MG63 (cell line): ENCODE measurements at regions not wholly inside any gene's neighbourhood (a gene's known extent, or its start where the extent isn't known, plus 50 kb on each side); places are given as distances from the start of the nearest gene placed in this dataset.
"Not testable (repeated sequence)": the region's sequence is repeated elsewhere in the genome, so short reads cannot be mapped to it uniquely, and the experiment has no call there.

ENCODE experiments used
- DNase-seq: peaks from one replicate; pipeline ENCODE4 v3.0.0-alpha.2; 2020
- H3K27me3 ChIP-seq: fragments of 250-450 bp; sonication (Bioruptor Pico); 2 replicates; pipeline ENCODE4 v1.5.1; 2020; ENCODE audit warnings: mild to moderate bottlenecking, moderate library complexity
- H3K36me3 ChIP-seq: fragments of 250-450 bp; sonication (Bioruptor Pico); 2 replicates; pipeline ENCODE4 v1.5.1; 2020; ENCODE audit warnings: mild to moderate bottlenecking, moderate library complexity
- H3K4me3 ChIP-seq: fragments of 250-450 bp; sonication (Bioruptor Pico); 2 replicates; pipeline ENCODE4 v1.5.1; 2020; ENCODE audit warnings: mild to moderate bottlenecking, moderate library complexity
- H3K9me3 ChIP-seq: fragments of 250-450 bp; sonication (Bioruptor Pico); 2 replicates; pipeline ENCODE4 v1.5.1; 2020; ENCODE audit warnings: mild to moderate bottlenecking, moderate library complexity

DNA sequence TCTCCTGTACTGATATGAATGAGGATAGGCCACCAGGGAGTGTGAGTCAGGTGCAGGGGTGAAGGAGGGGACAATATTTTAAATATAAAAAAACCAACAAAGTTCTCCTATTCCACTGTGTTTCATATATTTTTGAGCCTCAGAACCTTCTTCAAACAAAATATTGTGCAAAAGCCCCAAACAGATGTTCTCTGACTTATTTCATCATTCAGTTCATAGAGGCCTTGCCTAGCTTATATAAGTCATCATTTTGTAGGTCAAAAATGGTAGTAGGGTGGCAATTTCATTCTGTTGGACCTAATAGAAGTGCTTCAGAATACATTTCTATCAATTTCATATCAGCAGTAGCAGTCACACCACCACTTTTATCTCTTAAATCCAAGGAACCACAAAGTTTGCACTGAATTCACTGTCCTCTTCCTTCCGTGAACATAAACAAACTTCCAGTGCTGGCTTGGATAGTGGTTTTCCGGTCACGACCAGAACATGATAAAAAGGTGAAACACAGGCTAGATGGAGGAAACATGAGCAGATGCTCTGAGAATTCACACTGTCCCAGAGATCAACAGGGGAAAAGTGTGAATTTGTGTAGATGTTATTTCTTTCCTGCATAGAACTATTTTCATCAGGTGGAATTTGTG, 99.1 kb downstream of the EN1 start:
- Histone ChIP-seq H3K36me3 (no peaks in the 10 kb centered on the region), H3K27me3 (no peaks in the 10 kb centered on the region), H3K4me3 (no peak overlapping the region), H3K9me3 (peaks cover 10% of the 10 kb centered on the region)
- no peak for DNase-seq

DNA sequence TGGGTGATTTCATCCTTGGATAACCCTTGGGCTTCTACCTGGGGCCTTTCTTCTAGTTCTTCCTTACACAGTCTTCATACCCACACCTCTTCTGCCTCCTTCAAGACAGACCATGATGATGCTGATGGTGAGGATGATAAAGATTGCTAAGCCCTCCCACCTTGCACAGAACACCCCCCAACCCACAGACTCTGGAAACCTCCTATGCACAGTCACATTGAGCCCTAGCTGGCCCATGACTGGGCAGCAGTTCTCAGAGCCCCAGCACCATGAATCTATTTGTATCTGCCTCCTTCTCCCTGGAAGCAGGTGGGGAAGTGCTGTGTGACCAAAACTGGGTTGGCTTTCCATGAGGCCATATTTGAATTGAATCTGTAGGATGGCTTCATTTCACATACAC, 99.8 kb downstream of the EN1 start:
- Histone ChIP-seq H3K36me3 (no peaks in the 10 kb centered on the region), H3K4me3 (no peak overlapping the region), H3K9me3 (peaks cover 10% of the 10 kb centered on the region), H3K27me3 (no peaks in the 10 kb centered on the region)
- no peak for DNase-seq

DNA sequence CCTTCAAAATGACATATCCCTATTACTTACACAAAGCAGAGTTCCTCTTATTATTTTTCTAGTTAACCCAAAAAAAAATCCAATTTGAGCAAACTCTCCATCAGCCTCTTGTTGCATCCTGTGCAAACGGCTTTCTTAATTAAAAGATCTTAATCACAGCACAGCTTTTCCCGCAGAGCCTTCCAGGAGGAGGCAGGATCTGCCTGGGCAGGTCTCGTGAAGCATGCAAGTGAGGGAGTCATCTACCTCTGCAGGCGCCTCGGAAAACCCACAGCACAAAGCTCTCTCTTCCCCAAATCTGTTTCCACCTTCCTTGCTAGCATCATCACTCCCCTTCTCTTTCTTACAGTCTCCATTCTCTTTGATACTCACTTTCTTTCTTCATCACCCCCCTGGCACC, 100.4 kb downstream of the EN1 start:
- Histone ChIP-seq H3K9me3 (peaks cover 10% of the 10 kb centered on the region), H3K4me3 (no peak overlapping the region)
- no peak for DNase-seq

DNA sequence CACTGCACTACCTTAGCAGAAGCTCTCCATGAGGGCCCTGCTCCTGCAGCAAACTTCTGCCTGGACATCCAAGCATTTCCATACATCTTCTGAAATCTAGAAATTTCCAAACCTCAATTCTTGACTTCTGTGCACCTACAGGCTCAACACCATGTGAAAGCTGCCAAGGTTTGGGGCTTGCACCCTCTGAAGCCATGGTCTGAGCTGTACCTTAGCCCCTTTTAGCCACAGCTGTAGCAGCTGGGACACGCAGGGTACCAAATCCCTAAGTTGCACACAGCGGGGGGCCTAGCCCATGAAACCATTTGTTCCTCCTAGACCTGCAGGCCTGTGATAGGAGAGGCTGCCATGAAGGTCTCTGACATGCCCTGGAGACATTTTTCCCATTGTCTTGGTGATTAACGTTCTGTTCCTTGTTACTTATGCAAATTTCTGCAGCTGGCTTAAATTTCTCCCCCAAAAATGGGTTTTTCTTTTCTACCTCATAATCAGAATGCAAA, 102.7 kb downstream of the EN1 start:
- not testable (repeated sequence) for H3K36me3 ChIP-seq, H3K9me3 ChIP-seq, H3K27me3 ChIP-seq, H3K4me3 ChIP-seq, DNase-seq

More for the DNA sequence above, 100.4 kb downstream of the EN1 start:
- H3K36me3 ChIP-seq: no peaks in the 10 kb centered on the region
- H3K27me3 ChIP-seq: no peaks in the 10 kb centered on the region

DNA sequence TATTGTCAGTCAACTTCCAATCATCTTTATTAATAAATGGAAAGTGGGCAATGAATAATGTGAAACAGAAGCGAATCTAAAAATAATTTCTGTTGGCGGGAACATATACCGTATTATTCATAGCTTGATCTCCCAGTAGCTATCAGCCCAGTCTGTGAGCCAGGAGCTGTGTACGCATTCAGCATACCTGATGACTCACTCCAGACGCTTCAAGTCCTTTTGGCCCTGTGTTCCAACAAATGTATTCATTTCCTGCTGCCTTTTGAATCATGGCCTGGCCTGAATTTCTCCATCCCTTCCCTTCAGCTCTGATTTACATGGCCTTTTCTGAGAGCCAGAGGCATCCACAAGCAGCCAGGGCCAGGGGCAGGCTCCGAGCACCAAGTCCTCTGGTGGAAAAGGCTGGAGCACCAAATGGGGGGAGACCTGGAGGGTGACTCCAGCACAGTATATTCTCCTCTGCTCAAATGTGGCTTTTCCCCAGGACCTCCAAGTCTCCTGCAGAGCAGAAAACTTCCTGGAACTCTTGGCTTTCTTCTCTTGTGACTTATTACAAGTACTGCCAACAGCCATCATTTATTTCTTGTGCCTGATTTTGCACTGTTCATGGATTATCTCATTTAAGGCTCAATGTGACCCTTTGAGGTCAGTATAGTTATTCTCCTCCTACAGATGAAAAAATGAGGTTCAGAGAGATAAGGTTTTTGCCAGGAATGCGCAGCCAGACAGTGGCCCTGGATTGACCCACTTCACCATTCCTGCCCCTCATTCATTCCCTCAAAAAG, 108.7 kb downstream of the EN1 start:
- peak; percentile 93 for DNase-seq
- no peaks in the 10 kb centered on the region for H3K36me3 ChIP-seq
- no peaks in the 10 kb centered on the region for H3K9me3 ChIP-seq

DNA sequence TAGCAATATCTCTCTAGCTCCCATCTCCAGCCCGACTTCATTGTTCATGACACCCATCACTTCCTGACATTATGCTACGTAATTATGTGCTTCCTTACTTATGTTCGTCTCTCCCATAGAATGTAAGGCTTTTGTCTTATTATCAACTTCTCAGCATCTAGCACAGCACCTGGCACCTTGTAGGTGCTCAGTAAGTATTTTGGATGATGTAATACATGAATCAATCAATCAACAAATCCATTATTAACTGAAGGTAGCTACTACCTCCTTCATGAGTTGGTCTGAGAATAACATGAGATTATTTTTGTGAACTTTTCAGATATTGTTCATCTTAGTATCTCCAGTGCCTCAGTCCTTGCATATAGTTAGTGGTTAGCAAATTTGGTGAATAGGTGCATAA, 109.3 kb downstream of the EN1 start:
- Histone ChIP-seq H3K27me3 (no peaks in the 10 kb centered on the region), H3K4me3 (no peak overlapping the region), H3K36me3 (no peaks in the 10 kb centered on the region), H3K9me3 (no peaks in the 10 kb centered on the region)
- DNase-seq: no peak

More for the DNA sequence above, 108.7 kb downstream of the EN1 start:
- Histone ChIP-seq H3K27me3 (no peaks in the 10 kb centered on the region), H3K4me3 (no peak overlapping the region)

DNA sequence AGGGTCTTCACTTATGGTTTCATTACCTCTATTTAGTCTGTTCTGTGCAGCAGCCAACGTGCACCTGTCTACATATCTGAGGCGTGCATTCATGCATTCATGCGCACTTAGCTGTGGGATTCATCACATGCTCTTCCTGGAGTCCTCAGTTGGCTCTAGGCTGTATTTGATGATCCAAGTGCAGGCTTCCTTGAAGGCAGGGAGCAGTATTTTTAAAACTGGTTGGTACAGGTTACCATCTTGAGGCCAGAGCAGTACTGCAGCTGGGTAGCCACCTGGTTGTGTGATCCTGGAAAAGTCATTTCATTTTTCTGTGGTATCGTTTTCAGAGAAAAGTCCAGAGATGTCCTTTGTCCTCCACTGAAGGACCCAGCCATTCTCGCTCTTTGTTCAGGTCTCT, 109.8 kb downstream of the EN1 start:
- DNase-seq: no peak
- H3K27me3 ChIP-seq: no peaks in the 10 kb centered on the region
- no peaks in the 10 kb centered on the region for H3K9me3 ChIP-seq
- H3K4me3 ChIP-seq: no peak overlapping the region
- H3K36me3 ChIP-seq: no peaks in the 10 kb centered on the region

DNA sequence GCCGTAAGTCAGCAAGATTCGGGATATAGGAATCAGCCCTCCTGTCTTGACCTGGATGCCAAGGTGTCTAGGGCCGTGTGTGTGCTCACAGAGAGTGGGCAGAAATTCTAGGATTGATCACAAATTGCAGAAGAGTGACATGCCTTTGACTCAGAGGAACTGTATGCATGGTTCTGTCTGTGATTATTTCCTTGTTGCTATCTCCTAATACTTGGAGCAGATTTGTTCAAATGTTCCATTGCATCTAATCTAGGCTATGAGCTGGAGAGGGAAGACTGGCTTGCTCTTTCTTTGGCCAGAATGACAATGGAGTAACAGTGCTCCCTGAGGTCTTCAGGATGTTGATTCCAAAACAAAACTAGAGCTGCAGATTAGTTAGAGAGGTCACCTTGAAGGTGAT, 115.0 kb downstream of the EN1 start:
- Histone ChIP-seq H3K27me3 (no peaks in the 10 kb centered on the region), H3K9me3 (peaks cover 4% of the 10 kb centered on the region; the same call in 1 of the 2 replicates), H3K4me3 (no peak overlapping the region), H3K36me3 (no peaks in the 10 kb centered on the region)
- DNase-seq: no peak

DNA sequence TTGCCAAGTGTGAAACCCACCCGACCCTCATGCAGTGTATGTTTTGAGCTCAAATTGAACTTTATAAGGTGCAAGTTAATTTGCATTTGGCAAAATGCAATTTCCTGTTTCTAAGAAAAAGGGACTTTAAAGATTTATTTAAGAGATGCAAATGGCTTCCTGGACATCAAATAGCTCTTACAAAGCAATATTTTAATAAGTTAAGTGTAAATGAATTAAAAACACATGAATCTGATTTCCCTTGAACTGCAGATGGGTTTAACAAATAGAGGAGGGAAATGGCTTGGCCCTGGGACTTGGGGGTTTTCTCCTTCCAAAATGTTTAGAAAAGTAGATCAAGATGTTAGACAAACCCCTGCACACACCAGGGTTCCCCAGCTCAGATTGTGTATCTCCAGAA, 116.0 kb downstream of the EN1 start:
- DNase-seq: no peak
- Histone ChIP-seq H3K9me3 (peaks cover 6% of the 10 kb centered on the region; the same call in 1 of the 2 replicates), H3K36me3 (no peaks in the 10 kb centered on the region), H3K4me3 (no peak overlapping the region), H3K27me3 (no peaks in the 10 kb centered on the region)

DNA sequence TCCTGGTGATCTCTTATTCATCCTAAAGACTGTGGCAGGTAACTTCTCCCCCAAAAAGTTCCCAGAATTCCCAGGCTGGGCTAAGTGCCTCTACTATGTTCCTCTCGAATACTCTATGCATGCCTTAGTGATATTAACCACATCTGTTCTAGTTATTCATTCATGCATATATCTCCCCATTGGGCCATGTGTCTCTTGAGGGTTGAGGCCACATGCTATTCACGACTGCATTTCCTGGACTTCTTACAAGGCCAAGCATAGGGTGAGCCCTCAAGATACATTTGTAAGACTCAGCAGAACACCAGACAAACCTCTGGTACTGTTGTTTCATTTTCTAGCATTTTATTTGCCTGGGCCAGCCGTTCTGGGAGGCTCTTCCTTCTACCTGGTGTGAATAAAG, 117.0 kb downstream of the EN1 start:
- H3K27me3 ChIP-seq: no peaks in the 10 kb centered on the region
- H3K4me3 ChIP-seq: no peak overlapping the region
- no peaks in the 10 kb centered on the region for H3K36me3 ChIP-seq
- peaks cover 6% of the 10 kb centered on the region; the same call in 1 of the 2 replicates for H3K9me3 ChIP-seq
- no peak for DNase-seq

DNA sequence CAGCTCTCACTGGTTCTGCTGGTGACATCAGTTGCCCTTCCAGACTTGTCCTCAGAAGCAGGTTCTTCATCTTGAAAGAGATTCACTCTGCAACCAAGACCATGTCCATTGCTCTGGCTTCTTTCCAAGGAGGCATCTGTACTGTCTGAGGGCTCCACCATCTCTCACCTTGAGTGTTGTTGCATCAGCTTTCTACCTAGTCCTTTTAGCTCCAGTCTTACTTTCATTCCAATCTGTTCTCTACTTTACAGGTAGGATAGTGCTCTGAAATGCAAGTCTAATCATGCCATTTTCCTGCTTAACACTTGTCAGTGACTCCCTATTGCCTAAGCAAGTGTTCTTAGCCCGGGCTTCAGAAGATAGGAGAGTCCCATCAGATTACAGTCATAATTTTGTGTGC, 117.7 kb downstream of the EN1 start:
- Histone ChIP-seq H3K4me3 (no peak overlapping the region), H3K9me3 (peaks cover 6% of the 10 kb centered on the region; the same call in 1 of the 2 replicates), H3K36me3 (no peaks in the 10 kb centered on the region), H3K27me3 (no peaks in the 10 kb centered on the region)
- DNase-seq: no peak

DNA sequence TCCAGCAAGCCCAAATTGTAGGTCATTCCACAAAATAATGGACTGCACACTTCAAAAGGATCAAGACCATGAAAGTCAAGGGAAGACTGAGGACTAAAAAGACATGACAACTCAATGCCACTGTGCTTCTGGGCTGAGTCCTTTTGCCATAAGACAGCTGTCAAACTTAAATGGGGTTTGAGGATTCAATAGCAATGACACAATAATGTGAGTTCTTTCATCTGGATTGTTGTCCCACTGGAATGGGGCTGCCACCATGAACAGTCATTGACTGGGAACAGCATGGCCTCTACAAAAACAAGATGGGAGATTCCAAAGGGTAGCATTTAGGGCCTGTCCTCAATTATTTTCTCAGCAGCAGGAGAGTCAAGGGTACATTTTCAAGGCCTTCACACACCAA, 118.5 kb downstream of the EN1 start:
- Histone ChIP-seq H3K4me3 (no peak overlapping the region), H3K27me3 (no peaks in the 10 kb centered on the region), H3K36me3 (no peaks in the 10 kb centered on the region), H3K9me3 (peaks cover 6% of the 10 kb centered on the region; the same call in 1 of the 2 replicates)
- DNase-seq: no peak

DNA sequence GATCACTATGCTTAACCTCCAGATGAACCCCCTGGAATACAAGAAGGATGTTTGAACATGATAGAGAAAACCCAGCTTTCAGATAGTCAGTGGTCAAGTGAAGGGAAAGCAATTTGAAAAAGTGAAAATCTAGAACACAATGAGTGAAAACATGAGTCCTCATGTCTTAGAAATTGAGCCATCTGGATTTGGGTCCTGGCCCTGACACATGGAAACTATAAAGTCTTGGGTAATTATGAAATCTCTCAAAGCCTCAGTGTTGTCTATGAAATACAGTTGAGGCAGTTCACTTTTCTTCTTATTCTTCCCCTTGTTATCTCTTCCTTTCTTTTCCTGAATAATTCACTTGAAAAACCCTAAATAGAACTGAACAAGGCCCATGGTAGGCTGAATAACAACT, 120.6 kb downstream of the EN1 start:
- peaks cover 6% of the 10 kb centered on the region; the same call in 1 of the 2 replicates for H3K9me3 ChIP-seq
- H3K36me3 ChIP-seq: no peaks in the 10 kb centered on the region
- no peak overlapping the region for H3K4me3 ChIP-seq
- DNase-seq: no peak
- H3K27me3 ChIP-seq: no peaks in the 10 kb centered on the region

DNA sequence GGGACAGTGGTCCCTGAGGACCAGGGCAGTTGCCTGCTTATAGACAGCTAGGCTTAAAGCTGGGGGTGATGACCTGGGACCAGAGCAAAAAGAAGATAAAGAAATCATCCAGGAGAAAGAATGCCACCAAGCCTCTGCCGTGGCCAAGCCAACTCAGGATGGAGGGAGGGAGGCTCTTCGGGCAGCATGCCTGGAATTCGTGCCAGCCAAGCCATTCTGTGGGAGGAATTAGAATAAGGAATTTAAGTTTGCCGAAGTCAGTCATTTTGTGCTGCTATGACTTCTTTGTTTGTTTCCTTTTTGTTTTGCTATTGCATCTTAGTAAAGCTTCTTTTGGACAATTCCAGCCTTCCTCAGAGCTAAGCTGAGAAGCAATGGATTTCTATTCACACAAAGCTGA, 124.1 kb downstream of the EN1 start:
- Histone ChIP-seq H3K36me3 (no peaks in the 10 kb centered on the region), H3K27me3 (no peaks in the 10 kb centered on the region), H3K9me3 (peaks cover 6% of the 10 kb centered on the region; the same call in 1 of the 2 replicates), H3K4me3 (no peak overlapping the region)
- peak; percentile 78 for DNase-seq

DNA sequence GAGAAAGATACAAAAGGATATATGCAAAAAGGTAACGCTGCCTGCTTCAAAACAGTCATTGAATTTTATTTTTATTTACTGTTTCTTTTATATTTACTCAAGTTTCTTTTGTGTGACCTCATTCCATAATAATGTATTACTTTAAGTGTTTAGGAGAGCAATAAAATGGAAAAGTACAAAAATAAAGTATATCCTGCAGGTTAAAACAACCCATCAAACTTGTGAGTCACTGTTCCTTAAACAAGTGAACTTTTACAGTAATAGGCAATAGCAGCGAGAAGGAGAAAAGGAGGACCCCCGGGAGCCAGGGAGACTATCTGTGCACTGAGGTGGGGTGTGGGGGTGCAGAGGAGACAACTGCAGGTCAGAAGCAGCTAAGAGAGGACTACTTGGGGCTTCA, 124.5 kb downstream of the EN1 start:
- Histone ChIP-seq H3K27me3 (no peaks in the 10 kb centered on the region), H3K4me3 (no peak overlapping the region), H3K9me3 (peaks cover 5% of the 10 kb centered on the region; the same call in 1 of the 2 replicates), H3K36me3 (no peaks in the 10 kb centered on the region)
- DNase-seq: no peak

DNA sequence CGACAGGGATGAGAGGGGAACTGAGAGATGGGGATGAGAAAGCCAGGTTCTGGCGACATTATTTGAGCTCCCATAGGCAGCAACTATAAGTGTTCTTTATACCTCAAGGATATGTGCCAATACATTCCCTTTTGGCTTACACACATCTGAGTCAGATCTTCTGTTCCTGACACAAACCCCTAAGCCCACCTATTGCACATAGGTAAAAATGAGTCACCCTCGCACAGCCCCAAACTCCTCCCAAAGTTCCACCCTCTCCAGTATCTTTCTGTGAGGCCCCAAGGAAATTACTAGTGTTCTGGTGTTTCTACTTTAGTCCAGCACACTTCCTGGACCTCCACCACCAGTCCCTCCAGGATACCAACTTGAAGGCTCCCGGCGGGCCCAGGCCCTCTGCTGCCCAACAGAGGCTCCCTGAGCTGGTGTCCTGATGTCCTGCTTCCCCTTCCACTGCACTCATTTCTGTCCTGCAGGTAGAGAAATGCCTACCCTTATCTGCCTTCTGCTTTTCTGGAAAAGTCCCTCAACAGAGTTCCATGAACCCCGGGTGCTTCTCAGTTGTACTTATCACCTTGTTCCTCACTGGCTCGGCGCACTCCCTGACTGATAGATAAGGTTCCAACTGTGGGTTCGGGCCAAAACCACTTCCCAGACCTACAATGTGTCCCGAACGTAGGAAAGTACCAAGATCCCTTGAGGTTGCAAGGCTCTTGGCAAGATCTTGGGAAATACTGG, 125.5 kb downstream of the EN1 start:
- Histone ChIP-seq H3K4me3 (no peak overlapping the region), H3K27me3 (no peaks in the 10 kb centered on the region)
- DNase-seq: no peak

DNA sequence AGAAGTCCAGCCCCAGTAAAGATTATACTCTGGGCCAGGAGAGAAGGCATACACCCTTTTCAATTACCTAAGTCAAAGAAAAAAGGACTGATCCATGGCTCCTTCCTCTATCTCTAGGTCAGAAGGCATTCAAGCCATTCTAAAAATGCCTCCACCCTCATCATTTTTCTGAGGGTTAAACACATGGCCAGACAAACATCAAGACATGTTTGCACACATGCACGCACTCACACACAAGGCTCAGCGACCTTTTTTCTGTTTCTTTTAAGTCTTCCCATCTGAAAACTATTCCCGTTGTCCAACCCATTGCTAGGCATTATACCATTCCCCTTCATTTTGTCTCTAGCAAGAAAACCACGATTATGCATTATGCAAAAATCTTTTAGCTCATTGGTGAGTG, 126.6 kb downstream of the EN1 start:
- Histone ChIP-seq H3K4me3 (no peak overlapping the region), H3K27me3 (no peaks in the 10 kb centered on the region), H3K36me3 (no peaks in the 10 kb centered on the region), H3K9me3 (no peaks in the 10 kb centered on the region)
- DNase-seq: no peak

More for the DNA sequence above, 125.5 kb downstream of the EN1 start:
- Histone ChIP-seq H3K9me3 (no peaks in the 10 kb centered on the region), H3K36me3 (no peaks in the 10 kb centered on the region)
